Neutrophil (primary cell): ENCODE measurements at regions not wholly inside any gene's neighbourhood (a gene's known extent, or its start where the extent isn't known, plus 50 kb on each side); places are given as distances from the start of the nearest gene placed in this dataset.
"Not testable (repeated sequence)": the region's sequence is repeated elsewhere in the genome, so short reads cannot be mapped to it uniquely, and the experiment has no call there.

Experiments
- H3K27ac ChIP-seq: fragments of 200-600 bp; sonication (generic); 2 replicates; pipeline ENCODE4 v1.5.1; 2016; ENCODE audit warnings: mild to moderate bottlenecking, moderate library complexity
- H3K27me3 ChIP-seq: fragments of 200-600 bp; sonication (generic); 2 replicates; pipeline ENCODE4 v1.6.0; 2016; ENCODE audit warnings: mild to moderate bottlenecking
- H3K36me3 ChIP-seq: fragments of 200-600 bp; sonication (generic); 2 replicates; pipeline ENCODE4 v1.5.1; 2017
- H3K4me1 ChIP-seq, 2 experiments: fragments of 200-600 bp in 1 of 2; sonication (generic) in 1 of 2; 1 replicate in 1 of 2; 2 replicates in 1 of 2; pipeline versions ENCODE4 v1.5.1 to v1.6.1; 2013 to 2016; ENCODE audit warnings: low read depth in 1 of 2, low read length in 1 of 2, mild to moderate bottlenecking in 1 of 2, moderate library complexity in 1 of 2; ENCODE audit not compliant: control insufficient read depth in 1 of 2, insufficient read depth in 1 of 2
- H3K4me3 ChIP-seq, 2 experiments: fragments of 200-600 bp in 1 of 2; sonication (generic) in 1 of 2; 1 replicate in 1 of 2; 2 replicates in 1 of 2; pipeline ENCODE4 v1.5.1; 2013 to 2016; ENCODE audit warnings: low read depth in 1 of 2, low read length in 1 of 2, mild to moderate bottlenecking in 1 of 2, moderate library complexity in 1 of 2
- H3K9me3 ChIP-seq: fragments of 200-600 bp; sonication (generic); 2 replicates; pipeline ENCODE4 v1.5.1; 2016
- TF ChIP-seq, protein P1 (sequence below): fragments of 200-600 bp; sonication (generic); IDR thresholded peaks from 2 replicates; pipeline ENCODE4 v1.5.1; 2016; ENCODE audit warnings: antibody characterized with exemption

DNA sequence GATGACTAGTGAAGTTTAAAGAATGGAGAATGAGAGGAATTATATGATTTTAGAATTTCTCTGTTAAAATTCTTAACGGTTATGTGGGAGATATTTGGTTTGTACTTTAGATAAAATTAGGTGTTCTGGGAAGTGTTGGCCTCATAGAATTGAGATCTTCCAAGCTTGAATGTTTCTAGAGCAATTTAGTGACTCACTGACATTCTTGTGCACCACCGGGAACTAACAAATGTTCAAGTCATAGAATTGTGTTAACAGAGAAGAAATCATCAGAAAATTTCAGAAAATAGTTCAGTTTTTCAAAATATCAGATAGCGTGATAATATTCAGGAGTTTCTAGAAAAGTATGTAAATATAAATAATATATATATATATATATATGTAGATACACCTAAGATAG lies 67.9 kb upstream of the BMP5 start:
- H3K4me1 ChIP-seq, result no peaks in the 10 kb centered on the region
- no peak overlapping the region for H3K4me3 ChIP-seq
- TF ChIP-seq, protein P1, sequence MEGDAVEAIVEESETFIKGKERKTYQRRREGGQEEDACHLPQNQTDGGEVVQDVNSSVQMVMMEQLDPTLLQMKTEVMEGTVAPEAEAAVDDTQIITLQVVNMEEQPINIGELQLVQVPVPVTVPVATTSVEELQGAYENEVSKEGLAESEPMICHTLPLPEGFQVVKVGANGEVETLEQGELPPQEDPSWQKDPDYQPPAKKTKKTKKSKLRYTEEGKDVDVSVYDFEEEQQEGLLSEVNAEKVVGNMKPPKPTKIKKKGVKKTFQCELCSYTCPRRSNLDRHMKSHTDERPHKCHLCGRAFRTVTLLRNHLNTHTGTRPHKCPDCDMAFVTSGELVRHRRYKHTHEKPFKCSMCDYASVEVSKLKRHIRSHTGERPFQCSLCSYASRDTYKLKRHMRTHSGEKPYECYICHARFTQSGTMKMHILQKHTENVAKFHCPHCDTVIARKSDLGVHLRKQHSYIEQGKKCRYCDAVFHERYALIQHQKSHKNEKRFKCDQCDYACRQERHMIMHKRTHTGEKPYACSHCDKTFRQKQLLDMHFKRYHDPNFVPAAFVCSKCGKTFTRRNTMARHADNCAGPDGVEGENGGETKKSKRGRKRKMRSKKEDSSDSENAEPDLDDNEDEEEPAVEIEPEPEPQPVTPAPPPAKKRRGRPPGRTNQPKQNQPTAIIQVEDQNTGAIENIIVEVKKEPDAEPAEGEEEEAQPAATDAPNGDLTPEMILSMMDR, result no peak
- H3K9me3 ChIP-seq, result no peaks in the 10 kb centered on the region
- H3K27ac ChIP-seq, result no peak overlapping the region
- H3K27me3 ChIP-seq, result no peaks in the 10 kb centered on the region
- no peaks in the 10 kb centered on the region for H3K36me3 ChIP-seq

DNA sequence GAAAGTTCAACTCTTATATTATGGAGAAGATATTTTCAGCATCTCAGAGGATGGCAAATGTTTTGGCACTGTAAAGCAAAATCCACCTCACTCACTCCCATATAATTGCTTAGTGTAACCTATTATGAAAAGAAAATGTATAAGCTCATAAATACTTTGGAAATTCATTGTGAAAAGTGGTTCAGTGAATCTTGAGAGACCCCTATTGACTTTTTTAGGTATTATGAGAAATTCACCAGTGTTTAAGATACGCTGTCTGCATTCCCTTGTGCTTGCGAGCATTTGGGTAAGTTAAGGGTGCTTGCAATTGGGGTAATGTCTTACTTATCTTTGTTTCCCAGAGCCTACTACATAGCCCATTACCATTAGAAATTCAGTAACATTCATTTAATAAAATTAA lies 66.3 kb upstream of the BMP5 start:
- Histone ChIP-seq H3K27me3 (no peaks in the 10 kb centered on the region), H3K27ac (no peak overlapping the region), H3K36me3 (no peaks in the 10 kb centered on the region), H3K4me3 (no peak overlapping the region), H3K4me1 (peaks cover 0 to 3% of the 10 kb centered on the region in 2 experiments), H3K9me3 (no peaks in the 10 kb centered on the region)
- TF ChIP-seq, protein P1, result no peak

DNA sequence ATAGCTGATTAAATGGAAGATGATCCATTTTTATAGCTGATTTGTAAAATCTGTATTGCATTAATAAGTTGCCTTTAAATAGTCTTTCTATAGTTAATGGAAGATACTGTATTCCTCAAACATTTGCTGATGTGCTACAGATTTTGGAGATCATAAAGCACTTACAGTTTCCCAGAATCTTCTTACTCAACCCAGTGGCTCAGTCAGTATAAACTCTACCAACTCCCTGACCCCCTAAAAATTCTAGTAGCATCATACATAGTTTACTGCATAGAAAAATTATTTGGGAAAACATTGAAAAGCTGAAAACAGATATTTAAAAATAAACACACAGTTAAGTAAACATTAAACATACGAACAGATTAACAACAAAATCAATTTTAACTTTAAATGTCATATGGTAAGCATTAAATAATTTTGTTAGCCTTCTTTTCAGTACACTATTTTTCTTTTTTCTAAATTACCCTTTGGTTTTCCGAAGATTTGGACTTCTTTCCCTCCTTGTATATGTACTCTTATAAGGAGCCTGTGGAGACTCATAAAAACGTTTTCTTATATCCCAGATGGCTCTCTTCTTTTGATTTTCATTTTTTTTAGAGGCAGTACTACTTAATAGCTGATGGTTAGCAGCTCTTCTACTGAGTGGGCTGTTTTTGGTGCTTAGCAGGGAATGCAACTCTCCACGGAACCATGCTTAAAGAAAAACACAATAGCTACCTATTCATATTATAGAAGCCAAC lies 62.7 kb upstream of the BMP5 start:
- Histone ChIP-seq H3K27me3 (no peaks in the 10 kb centered on the region), H3K36me3 (no peaks in the 10 kb centered on the region), H3K4me3 (no peak overlapping the region), H3K9me3 (no peaks in the 10 kb centered on the region), H3K4me1 (peaks cover 0 to 3% of the 10 kb centered on the region in 2 experiments), H3K27ac (no peak overlapping the region)
- TF ChIP-seq, protein P1, result no peak

DNA sequence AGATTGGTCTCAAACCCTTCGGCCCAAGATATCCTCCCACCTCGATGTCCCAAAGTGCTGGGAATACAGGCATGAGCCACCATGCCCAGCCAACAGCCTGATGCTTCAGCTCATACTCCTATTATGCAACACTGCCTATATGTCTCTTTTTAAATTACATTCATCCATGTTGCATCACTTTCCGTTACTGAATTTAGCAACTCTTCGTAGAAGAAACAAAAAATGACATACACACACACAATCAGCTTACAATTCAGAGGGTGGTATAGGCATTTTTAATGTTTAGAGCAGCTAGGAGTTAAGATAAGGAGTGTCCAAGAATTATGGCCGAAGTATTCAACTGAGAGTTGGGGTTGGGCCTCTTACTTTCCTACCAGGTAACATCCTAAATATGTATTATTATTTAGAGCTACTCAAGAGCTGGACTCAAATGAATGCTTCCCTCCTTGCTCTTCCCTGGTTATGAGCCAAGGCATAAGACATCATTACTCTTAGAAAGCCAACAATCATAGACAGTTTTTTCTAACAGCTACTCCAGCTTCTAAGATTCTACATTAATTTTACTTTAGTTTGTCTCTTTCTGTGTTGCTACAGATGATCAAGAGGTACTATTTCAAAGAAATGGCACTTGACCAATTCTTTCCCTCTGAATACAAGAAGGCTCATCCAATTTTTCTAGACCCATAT lies 62.0 kb upstream of the BMP5 start:
- no peaks in the 10 kb centered on the region for H3K36me3 ChIP-seq
- peaks cover 0 to 3% of the 10 kb centered on the region in 2 experiments for H3K4me1 ChIP-seq
- H3K9me3 ChIP-seq, result no peaks in the 10 kb centered on the region
- TF ChIP-seq, protein P1, result no peak
- no peak overlapping the region for H3K4me3 ChIP-seq
- no peak overlapping the region for H3K27ac ChIP-seq
- H3K27me3 ChIP-seq, result no peaks in the 10 kb centered on the region

- no peaks in the 10 kb centered on the region for H3K9me3 ChIP-seq
- H3K4me3 ChIP-seq, result no peak overlapping the region
- TF ChIP-seq, protein P1, result no peak
- H3K36me3 ChIP-seq, result no peaks in the 10 kb centered on the region
- H3K27me3 ChIP-seq, result no peaks in the 10 kb centered on the region
- H3K4me1 ChIP-seq, result no peaks in the 10 kb centered on the region
- H3K27ac ChIP-seq, result no peak overlapping the region
Measured at GRCh38 chr6:55931101-55931500, 55.7 kb upstream of the BMP5 start.

DNA sequence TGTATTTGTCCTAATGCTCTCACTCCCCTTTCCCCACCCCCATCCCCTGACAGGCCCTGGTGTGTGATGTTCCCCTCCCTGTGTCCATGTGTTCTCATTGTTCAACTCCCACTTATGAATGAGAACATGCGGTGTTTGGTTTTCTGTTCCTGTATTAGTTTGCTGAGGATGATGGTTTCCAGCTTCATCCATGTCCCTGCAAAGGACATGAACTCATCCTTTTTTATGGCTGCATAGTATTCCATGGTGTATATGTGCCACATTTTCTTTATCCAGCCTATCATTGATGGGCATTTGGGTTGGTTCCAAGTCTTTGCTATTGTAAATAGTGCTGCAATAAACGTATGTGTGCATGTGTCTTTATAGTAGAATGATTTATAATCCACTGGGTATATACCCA lies 52.3 kb upstream of the BMP5 start:
- H3K9me3 ChIP-seq, H3K27ac ChIP-seq, H3K4me1 ChIP-seq, H3K36me3 ChIP-seq, H3K4me3 ChIP-seq, H3K27me3 ChIP-seq: not testable (repeated sequence)
